ENCODE measurements at regions not wholly inside any gene's neighbourhood (a gene's known extent, or its start where the extent isn't known, plus 50 kb on each side); places are given as distances from the start of the nearest gene placed in this dataset.

- TF ChIP-seq CTCF (conservative IDR thresholded peaks at IDR 0.05; ENCODE audit: low read length) (peak; percentile 25), EZH2phosphoT487 (IDR thresholded peaks at IDR 0.05; ENCODE audit: borderline replicate concordance) (no peak)
Measured at GRCh38 chr1:194698908-194699318, 1512.5 kb upstream of the B3GALT2 start.

Measured in Loucy (cell line).